Thyroid gland (tissue), 4 donors: ENCODE measurements at regions not wholly inside any gene's neighbourhood (a gene's known extent, or its start where the extent isn't known, plus 50 kb on each side); places are given as distances from the start of the nearest gene placed in this dataset.

Experiments used
- DNase-seq, 2 donors: peaks; one replicate each; pipeline ENCODE4 v3.0.0-alpha.2; 2019
- H3K27ac ChIP-seq, 3 donors: fragments of 200-600 bp; sonication (generic); 1 replicate in 2 of 3; 2 replicates in 1 of 3; pipeline ENCODE4 v1.5.1; 2016 to 2019; ENCODE audit warnings: mild to moderate bottlenecking in 1 of 3, moderate library complexity in 1 of 3
- H3K27me3 ChIP-seq: fragments of 200-600 bp; sonication (generic); one replicate; pipeline ENCODE4 v1.5.1; 2019
- H3K36me3 ChIP-seq, 2 donors: fragments of 200-600 bp; sonication (generic); one replicate each; pipeline ENCODE4 v1.5.1; 2016 to 2019
- H3K4me1 ChIP-seq, 2 donors: fragments of 200-600 bp; sonication (generic); one replicate each; pipeline ENCODE4 v1.5.1; 2017 to 2019
- H3K4me3 ChIP-seq, 3 donors: fragments of 200-600 bp; sonication (generic); replicated peaks in 1 of 3; 1 replicate in 2 of 3; 2 replicates in 1 of 3; pipeline ENCODE4 v1.5.1; 2016; ENCODE audit warnings: mild to moderate bottlenecking in 1 of 3
- H3K9me3 ChIP-seq: fragments of 200-600 bp; sonication (generic); one replicate; pipeline ENCODE4 v1.5.1; 2017
- POLR2A ChIP-seq, 2 donors: fragments of 450-650 bp; IDR thresholded peaks; one replicate each; pipeline ENCODE4 v1.6.1; 2017; ENCODE audit warnings: antibody characterized with exemption in 2 of 2, mild to moderate bottlenecking in 2 of 2, moderate library complexity in 1 of 2
- WGBS, 2 donors: methylation state at CpG; one replicate each; pipeline ENCODE4 v1.1.5; 2017; 5-methylcytosine and 5-hydroxymethylcytosine counted together
- intact Hi-C: fragments of 100-400 bp; cut with DNase I; formaldehyde crosslinking; loops from one replicate; pipeline ENCODE4 v1.15.1; 2023
- TF ChIP-seq, protein P1 (sequence below), 6 experiments: fragments of 200-600 bp in 3 of 6; fragments of 450-650 bp in 3 of 6; sonication (generic) in 3 of 6; IDR thresholded peaks; one replicate each; pipeline ENCODE4 v1.5.1; 2016 to 2019; ENCODE audit warnings: antibody characterized with exemption in 6 of 6, mild to moderate bottlenecking in 2 of 6, inconsistent platforms in 1 of 6, moderate library complexity in 1 of 6

GRCh38 chr10:91709394-91709798 is 76.5 kb upstream of the PPP1R3C start:
- WGBS, 2 donors = 63 to 74% methylated on average over 1 of the region's 1 CpG
- intact Hi-C loops = no loop called here
- TF ChIP-seq POLR2A (IDR thresholded peaks at IDR 0.05) = no peak
- TF ChIP-seq, protein P1, sequence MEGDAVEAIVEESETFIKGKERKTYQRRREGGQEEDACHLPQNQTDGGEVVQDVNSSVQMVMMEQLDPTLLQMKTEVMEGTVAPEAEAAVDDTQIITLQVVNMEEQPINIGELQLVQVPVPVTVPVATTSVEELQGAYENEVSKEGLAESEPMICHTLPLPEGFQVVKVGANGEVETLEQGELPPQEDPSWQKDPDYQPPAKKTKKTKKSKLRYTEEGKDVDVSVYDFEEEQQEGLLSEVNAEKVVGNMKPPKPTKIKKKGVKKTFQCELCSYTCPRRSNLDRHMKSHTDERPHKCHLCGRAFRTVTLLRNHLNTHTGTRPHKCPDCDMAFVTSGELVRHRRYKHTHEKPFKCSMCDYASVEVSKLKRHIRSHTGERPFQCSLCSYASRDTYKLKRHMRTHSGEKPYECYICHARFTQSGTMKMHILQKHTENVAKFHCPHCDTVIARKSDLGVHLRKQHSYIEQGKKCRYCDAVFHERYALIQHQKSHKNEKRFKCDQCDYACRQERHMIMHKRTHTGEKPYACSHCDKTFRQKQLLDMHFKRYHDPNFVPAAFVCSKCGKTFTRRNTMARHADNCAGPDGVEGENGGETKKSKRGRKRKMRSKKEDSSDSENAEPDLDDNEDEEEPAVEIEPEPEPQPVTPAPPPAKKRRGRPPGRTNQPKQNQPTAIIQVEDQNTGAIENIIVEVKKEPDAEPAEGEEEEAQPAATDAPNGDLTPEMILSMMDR (IDR thresholded peaks at IDR 0.05) = no peak

DNA sequence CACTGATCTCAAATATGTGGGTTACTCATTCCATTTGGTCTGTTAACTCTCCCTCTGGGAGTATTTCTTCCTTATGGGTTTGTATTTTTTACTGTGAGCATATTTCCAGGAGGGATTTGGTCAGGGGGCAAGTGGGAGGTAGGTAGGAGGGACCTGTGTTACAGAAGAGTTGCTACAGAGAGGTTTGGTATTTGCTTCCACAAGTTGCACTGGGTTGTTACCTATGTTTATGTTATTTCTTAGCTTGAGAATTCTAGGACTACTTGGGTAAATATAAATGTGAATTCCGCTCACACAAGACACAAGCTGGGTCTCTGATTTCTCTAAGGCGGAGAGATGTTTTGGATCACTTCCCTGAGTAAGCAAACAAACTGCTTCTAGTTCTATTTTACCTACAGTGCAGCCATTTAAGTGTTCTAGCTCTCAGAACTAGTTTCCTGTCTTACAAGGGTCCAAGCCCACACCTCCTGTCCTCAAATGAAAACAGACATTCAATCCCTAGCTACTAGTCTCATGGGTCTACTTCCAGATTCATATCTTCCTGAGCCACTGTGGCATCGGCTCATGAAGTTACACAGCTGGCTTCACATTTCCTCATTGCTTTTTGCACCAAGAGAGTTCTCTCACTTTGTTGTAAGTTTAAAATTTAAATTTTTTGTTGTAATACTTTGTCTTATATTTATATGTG is 75.4 kb upstream of the PPP1R3C start:
- TF ChIP-seq, protein P1 (IDR thresholded peaks at IDR 0.05) = no peak
- no peak for TF ChIP-seq POLR2A (IDR thresholded peaks at IDR 0.05)
- no peaks in the 10 kb centered on the region for H3K36me3 ChIP-seq
- H3K4me1 ChIP-seq = peaks cover 6 to 7% of the 10 kb centered on the region in 2 donors
- H3K27ac ChIP-seq = no peak overlapping the region
- no peak overlapping the region for H3K4me3 ChIP-seq
- WGBS, 2 donors = 64% methylated on average over 3 of the region's 3 CpGs
- intact Hi-C loops = no loop called here
- DNase-seq = no peak
- no peaks in the 10 kb centered on the region for H3K27me3 ChIP-seq
- H3K9me3 ChIP-seq = no peaks in the 10 kb centered on the region

More at GRCh38 chr10:91709394-91709798, 76.5 kb upstream of the PPP1R3C start:
- Histone ChIP-seq H3K9me3 (no peaks in the 10 kb centered on the region), H3K27ac (no peak overlapping the region), H3K4me1 (peaks cover 6 to 7% of the 10 kb centered on the region in 2 donors), H3K27me3 (no peaks in the 10 kb centered on the region), H3K4me3 (no peak overlapping the region), H3K36me3 (no peaks in the 10 kb centered on the region)
- DNase-seq = no peak

DNA sequence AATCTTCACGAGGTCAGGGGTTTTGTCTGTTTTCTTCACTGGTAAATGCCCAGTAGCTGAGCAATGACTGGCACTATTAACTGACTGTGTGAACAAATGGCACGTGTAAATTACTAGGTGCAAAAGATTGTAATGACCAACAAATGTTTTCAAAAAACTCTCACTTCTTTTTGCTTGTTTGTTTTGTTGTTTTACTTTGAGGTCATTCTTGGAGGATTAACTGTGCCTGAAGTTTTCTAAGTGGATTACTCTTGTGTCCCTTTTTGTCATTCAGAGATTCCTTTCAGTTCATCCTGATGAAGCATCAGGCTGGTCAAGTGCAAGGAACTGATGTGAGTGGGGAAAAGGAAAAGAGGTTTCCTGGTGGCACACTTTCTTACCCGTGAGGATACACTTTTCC is 74.4 kb upstream of the PPP1R3C start:
- H3K4me1 ChIP-seq = peaks cover 6 to 7% of the 10 kb centered on the region in 2 donors
- H3K36me3 ChIP-seq = no peaks in the 10 kb centered on the region
- WGBS, 2 donors = 69 to 71% methylated on average over 3 of the region's 3 CpGs
- no peak overlapping the region for H3K4me3 ChIP-seq
- no peak overlapping the region for H3K27ac ChIP-seq
- DNase-seq = no peak
- intact Hi-C loops = no loop called here
- H3K9me3 ChIP-seq = no peaks in the 10 kb centered on the region
- no peaks in the 10 kb centered on the region for H3K27me3 ChIP-seq
- TF ChIP-seq, protein P1 (IDR thresholded peaks at IDR 0.05) = no peak
- TF ChIP-seq POLR2A (IDR thresholded peaks at IDR 0.05) = no peak

DNA sequence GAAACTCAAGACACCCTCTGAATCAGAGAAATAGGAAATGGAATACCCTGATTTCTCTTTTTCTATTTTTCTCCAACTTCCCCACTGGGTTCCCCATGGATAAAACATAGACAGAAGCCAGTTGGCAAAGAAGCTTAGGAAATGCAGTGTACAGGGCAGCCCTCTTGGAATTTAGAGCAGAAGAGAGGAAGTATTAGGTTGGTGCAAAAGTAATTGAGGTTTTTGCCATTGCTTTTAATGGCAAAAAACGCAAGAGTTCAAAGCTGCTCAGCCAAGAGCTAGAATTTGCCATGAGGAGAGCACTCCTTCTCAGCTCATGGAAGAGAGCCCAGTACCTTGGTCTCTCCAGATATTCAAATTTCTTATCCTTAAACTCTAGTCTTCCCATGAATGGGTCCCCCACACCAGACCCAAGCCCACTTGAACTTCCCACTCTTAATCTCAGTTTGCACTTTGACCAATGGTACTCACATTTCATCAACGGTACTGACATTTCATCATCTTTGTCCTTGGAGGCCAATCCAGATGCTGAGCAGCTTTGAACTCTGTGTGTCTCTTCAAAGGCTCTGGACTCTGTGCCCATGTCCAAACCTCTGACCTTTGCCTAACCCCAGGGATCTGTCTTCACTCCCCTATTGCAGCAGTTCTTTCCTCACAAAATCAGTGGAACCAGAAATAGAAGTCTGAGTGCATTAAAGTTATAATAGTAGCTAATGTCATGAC is 73.2 kb upstream of the PPP1R3C start:
- WGBS, 2 donors = 71 to 80% methylated on average over 2 of the region's 2 CpGs

More for the DNA sequence above, 73.2 kb upstream of the PPP1R3C start:
- TF ChIP-seq, protein P1 (IDR thresholded peaks at IDR 0.05) = no peak
- Histone ChIP-seq H3K27me3 (no peaks in the 10 kb centered on the region), H3K4me1 (peaks cover 6 to 7% of the 10 kb centered on the region in 2 donors), H3K9me3 (no peaks in the 10 kb centered on the region), H3K4me3 (no peak overlapping the region), H3K27ac (no peak overlapping the region), H3K36me3 (no peaks in the 10 kb centered on the region)
- intact Hi-C loops = no loop called here
- no peak for DNase-seq
